ENCODE measurements at regions not wholly inside any gene's neighbourhood (a gene's known extent, or its start where the extent isn't known, plus 50 kb on each side); places are given as distances from the start of the nearest gene placed in this dataset.

DNA sequence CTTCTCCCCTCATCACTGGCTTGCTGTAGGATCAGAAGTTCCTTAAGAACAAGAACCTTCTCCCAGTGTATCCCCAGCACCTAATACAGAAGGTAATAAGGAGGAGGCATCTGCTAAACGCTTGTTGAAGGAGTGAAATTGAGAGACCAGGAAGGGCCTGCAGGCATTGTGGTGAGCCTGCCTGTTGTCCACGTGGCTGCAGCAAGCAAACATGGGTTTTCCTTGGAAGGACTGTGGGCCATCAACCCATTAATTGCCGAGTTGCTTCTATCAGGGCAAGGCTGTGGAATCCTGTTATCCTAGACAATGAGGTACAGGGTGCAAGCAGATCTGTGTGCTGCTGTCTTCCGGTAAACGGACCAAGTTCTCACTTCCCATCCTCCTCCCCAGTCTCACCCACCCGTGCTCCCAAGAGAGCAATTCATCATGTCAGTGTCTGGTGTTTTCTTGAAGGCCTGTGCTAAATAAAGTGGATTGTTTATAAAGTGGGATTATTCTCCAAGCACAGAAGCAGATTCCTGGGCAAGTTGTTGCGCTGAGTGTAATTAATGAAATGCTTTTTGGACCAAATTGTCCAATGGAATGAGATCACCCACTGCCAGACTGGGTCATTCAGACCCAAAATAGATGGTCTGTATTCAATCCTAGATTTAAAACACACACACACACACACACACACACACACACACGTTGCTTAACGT lies 164.6 kb upstream of the CDYL start:
- DNase-seq (ENCODE audit: low read depth), result no peak
- H3K4me3 ChIP-seq (ENCODE audit: low read depth, low read length), result no peak overlapping the region
- TF ChIP-seq, protein P1, sequence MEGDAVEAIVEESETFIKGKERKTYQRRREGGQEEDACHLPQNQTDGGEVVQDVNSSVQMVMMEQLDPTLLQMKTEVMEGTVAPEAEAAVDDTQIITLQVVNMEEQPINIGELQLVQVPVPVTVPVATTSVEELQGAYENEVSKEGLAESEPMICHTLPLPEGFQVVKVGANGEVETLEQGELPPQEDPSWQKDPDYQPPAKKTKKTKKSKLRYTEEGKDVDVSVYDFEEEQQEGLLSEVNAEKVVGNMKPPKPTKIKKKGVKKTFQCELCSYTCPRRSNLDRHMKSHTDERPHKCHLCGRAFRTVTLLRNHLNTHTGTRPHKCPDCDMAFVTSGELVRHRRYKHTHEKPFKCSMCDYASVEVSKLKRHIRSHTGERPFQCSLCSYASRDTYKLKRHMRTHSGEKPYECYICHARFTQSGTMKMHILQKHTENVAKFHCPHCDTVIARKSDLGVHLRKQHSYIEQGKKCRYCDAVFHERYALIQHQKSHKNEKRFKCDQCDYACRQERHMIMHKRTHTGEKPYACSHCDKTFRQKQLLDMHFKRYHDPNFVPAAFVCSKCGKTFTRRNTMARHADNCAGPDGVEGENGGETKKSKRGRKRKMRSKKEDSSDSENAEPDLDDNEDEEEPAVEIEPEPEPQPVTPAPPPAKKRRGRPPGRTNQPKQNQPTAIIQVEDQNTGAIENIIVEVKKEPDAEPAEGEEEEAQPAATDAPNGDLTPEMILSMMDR (IDR thresholded peaks at IDR 0.05; ENCODE audit: low read depth, low read length, missing control alignments), result no peak

DNA sequence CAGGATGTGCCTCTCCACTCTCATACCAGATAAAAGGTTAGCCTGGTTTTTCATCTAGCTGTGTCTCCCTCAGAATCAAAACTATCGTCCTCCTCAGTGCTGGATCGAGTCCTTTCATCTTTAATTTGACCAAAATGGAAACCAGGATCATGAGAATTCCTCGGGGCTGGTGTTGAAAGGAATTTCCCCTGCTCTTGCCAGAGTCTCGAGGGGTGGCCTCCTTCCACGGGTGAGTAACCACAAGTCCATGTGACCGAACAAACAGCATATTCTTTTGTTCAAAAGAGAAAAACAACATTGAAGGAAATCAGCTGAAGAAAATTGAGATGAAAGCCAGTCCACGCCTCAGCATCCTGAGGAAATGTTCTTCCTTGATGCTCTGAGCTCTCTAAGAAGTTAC lies 165.9 kb upstream of the CDYL start:
- no peak overlapping the region for H3K4me3 ChIP-seq (ENCODE audit: low read depth, low read length)
- TF ChIP-seq, protein P1 (IDR thresholded peaks at IDR 0.05; ENCODE audit: low read depth, low read length, missing control alignments), result no peak
- DNase-seq (ENCODE audit: low read depth), result no peak

DNA sequence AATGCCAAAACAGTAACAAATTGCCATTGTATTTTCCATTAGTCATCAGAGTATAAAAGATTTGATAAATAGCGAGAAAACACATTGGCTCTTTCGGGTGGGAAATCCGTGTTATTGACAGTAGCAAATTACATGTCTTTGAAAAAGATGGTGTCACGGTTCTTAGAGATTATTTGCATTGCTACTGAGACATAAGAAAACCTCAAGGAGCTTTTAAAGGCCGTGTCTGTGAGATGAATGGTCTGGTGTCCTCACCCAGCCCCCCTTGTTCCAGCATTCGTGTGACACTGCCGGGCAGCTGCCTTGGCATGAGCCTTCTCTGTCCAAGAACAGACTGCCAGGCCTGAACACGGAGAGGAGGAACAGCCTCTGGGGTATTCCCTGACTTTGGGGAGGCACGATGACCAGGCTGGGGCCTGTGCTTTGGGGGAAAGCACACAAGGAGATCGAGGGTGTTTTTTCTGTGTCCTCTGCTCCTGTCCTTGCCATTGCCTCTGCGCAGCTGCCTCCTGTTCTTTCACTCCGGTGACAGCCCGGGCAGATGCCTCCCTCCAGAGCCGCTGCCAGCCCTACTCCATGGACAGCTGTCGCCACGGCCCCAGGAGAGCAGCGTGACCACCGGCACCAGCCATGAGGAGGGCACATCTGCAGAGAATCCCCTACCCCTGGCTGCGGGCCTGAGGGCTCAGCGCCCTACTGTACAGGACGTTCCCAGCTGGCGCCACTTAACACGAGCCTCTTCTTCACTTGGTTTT lies 167.7 kb upstream of the CDYL start:
- TF ChIP-seq, protein P1 (IDR thresholded peaks at IDR 0.05; ENCODE audit: low read depth, low read length, missing control alignments), result no peak
- no peak for DNase-seq (ENCODE audit: low read depth)
- no peak overlapping the region for H3K4me3 ChIP-seq (ENCODE audit: low read depth, low read length)

DNA sequence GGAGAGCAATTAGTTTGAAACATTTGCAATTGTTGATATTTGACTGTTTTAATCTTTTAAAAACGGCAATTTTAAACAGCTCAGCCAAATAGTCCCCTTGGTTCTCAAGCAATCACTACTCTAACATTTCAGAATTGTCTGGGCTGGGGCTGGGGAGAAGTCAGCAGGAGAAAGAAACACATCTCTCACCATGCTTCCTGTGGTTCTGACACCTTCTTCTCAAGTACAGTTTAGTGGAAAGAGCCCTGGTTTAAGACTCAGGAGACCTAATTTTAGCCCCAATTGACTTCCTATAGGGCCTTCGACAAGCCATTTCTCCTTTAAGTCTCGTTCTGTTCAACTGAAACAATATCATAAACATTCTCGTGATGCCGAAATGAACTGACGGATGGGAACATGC lies 168.4 kb upstream of the CDYL start:
- TF ChIP-seq, protein P1 (IDR thresholded peaks at IDR 0.05; ENCODE audit: low read depth, low read length, missing control alignments), result no peak
- H3K4me3 ChIP-seq (ENCODE audit: low read depth, low read length), result no peak overlapping the region
- DNase-seq (ENCODE audit: low read depth), result no peak

DNA sequence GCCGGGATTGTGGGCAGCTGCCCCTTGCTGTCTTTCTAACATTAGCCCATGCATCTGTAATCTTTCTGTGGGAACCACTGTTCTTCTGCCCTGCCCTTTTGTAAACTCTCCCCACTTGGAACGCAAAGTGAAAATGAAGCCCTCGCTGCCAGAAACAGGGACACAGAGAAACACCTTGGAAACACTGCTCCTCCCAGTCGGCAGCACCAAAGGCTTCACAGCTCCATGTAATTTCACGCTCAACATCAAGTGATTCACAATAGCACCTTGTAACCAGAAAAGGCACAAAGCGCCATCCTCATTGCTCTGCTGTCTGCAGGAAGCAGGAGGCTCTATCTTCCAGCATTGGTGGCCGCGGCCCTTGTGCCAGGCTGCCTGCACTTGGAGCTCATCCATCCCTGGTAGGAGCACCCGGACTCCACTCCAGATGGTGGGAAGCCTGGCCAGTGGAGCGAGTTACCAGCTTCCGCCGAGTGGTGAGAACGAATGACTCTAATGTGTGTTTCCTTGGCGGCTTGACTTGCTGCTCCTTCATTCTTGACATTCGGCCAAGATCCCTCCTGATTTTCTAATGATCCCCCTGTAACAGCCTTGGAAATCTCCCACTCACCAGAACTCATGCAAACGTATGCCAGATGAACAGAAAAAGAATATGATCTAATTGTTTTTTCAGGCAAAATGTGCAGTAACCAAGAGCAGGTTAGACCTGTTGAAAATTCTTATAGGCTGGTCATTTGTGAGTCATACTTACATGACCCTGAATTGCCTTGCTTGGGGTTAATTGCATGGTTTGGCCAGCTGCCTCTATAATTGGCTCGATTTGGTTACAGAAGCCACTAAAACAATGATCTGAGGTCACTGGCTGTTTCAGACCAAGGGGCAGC lies 169.1 kb upstream of the CDYL start:
- TF ChIP-seq, protein P1 (IDR thresholded peaks at IDR 0.05; ENCODE audit: low read depth, low read length, missing control alignments), result no peak
- DNase-seq (ENCODE audit: low read depth), result no peak
- no peak overlapping the region for H3K4me3 ChIP-seq (ENCODE audit: low read depth, low read length)

DNA sequence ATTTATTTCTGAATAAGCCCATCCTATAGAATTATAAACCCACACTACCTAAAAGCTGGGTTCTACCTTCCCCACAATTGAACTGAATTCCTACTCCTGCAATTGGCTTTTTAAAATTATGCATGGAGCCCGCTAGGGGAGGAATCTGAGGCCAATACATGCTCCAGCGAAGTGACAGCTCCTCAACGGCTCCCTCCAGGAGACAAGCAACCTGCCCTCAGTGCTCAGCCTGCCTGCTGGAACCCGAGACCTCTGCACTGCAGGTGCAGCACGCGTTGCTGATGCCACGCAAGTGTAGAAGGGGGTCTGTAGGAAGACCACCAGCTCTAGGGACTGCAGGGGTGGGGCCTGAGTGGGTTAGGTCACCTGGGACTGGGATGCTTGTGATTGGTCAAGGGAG lies 170.2 kb upstream of the CDYL start:
- DNase-seq (ENCODE audit: low read depth), result no peak
- H3K4me3 ChIP-seq (ENCODE audit: low read depth, low read length), result no peak overlapping the region
- TF ChIP-seq, protein P1 (IDR thresholded peaks at IDR 0.05; ENCODE audit: low read depth, low read length, missing control alignments), result no peak
